HG03045 (cell line): ENCODE measurements at regions not wholly inside any gene's neighbourhood (a gene's known extent, or its start where the extent isn't known, plus 50 kb on each side); places are given as distances from the start of the nearest gene placed in this dataset.
"Not testable (repeated sequence)": the region's sequence is repeated elsewhere in the genome, so short reads cannot be mapped to it uniquely, and the experiment has no call there.

Experiments used
- ATAC-seq: cut with Tn5 transposase; IDR thresholded peaks from one replicate; pipeline ENCODE4 v1.9.1; 2021; ENCODE audit warnings: mild to moderate bottlenecking, moderate library complexity; ENCODE audit not compliant: unreplicated experiment

- ATAC-seq: no peak
Observed at GRCh38 chr6:125423047-125423446, 121.3 kb upstream of the HDDC2 start.

GRCh38 chr6:125431971-125432370 lies 130.2 kb upstream of the HDDC2 start:
- no peak for ATAC-seq

GRCh38 chr6:125432963-125433362 lies 131.2 kb upstream of the HDDC2 start:
- ATAC-seq: no peak

DNA sequence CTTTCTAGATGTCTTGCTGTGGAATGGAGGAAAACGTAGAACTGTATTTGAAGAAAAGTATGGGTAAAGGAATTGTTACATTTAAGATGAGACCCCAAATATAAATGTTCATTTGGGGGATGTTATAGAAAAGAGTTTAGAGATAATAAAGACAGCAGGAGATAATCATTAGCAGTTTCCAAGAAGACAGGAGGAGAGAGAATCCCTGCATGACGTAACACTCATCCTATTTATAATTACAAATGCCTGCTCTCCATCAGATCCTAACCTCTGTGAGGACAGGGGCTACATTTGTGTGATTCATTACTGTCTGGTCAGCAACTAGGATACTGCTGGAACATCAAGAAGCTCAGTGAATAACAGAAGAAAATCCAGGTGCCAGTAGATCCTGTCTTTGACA lies 133.0 kb upstream of the HDDC2 start:
- ATAC-seq: no peak

DNA sequence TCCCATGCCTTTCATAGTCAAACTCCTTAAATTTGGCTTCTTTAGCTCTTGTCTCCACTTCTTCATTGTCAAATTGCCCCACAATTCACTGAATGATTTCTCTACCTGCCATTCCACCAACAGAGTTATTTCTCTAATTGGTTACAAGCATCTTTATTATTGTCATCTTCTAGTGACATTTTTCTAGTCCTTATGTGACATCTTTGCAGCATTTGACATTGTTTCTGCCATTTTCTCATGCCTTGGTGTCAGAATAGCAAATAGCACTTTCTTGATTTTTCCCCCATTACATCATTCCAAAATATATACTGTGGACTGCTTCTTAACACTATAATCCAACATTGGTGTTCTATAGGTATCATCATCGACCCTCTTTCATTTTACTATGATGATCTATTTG lies 137.7 kb upstream of the HDDC2 start:
- ATAC-seq: no peak

DNA sequence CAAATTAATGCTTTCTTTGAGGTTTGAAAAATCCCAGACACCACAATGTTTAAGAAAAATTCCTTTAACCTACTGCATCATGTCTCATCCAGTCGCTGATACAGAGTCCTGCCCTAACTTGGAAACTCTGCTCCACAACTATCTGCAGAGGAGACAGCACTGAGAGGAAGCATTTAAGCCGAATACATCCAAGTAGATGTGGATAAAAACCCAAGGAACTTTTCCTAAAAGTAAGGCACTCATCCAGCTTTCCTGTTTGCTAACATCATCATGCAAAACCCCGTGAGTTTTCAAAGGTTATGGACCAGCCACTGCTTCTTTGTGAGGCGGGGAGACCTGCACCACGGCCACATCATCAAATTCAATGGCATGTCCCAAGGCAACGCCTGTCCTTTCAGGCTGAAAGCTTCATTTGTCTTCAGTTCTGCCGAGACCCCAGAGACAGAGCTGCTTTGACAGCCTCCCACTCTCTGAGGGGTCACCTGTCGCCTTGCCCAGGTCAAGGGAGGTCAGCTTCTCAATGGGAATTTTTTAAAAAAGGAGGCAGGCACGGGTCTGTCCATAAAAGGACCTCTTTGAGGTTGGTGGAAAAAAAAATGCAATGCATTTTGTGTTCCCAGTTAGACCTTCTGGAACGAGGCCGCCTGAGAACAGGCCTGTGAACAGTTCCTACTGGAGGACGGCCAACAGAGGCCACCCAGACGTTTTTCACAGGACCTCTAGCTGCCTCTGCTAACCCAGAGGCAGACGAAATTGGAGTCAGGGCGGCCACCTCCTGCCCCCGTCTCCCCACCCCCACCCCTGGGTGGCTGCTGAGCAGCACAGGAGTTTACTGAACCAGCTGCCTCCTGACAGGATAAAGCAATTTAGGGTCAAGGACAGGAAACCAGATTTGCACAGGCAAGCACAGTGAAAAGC lies 142.5 kb upstream of the HDDC2 start:
- ATAC-seq: no peak

DNA sequence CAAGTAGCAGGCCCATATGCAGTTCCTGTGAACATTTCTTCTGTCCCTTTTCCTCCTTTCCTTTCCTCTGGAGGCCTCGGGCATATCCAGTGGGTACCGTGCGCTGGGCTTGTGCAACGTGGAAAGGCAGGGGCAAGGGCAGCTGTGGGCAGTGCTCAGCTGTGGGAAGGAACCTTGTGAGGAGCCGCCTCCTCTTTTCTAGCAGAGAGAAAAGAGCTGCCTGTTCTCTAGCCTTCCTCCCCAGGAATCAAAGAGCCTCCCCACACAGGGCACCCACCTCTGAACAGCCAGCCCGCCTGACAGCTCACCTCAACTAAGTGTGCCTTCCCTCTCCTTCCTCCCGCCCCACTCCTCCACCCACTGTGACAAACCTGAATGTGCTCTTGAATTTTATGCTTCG lies 143.3 kb upstream of the HDDC2 start:
- no peak for ATAC-seq

DNA sequence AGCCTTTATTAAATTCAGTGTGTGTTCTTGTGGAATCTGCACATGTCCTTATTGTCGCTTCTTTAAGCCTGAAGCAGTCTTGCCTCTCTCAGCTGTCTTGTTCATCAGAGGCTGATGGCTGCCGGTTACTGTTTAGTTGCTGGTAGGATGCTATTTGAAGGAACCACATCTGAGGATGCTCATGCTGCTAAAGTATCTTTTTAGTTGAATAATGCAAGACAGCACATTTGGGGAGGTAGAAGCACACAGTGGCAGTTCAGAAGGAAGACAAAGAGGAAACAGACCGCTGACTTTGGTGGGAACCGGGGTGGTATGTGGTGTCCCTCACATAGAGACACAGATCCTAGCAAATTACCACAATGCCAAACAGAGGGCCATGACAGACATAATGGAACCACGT lies 144.2 kb upstream of the HDDC2 start:
- no peak for ATAC-seq

- ATAC-seq: no peak
Observed at GRCh38 chr6:125451750-125452149, 150.0 kb upstream of the HDDC2 start.

DNA sequence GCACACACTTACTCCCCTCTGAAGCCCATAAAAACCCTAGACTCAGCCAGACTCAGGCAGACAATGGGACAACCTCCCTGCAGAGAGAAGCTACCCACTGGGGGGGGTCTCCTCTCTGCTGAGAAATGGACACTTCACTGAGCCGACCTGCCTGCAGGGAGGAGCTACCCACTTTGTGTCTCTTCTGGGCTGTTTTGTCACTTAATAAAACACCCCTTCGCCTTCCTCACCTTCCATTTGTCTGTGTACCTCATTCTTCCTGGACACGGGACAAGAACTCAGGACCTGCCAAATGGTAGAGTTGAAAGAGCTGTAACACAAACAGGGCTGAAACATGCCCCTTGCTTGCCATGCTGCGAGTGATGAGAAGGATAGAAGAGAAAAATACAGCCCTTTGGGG lies 151.7 kb upstream of the HDDC2 start:
- no peak for ATAC-seq

- no peak for ATAC-seq
Observed at GRCh38 chr6:125454351-125454750, 152.6 kb upstream of the HDDC2 start.

DNA sequence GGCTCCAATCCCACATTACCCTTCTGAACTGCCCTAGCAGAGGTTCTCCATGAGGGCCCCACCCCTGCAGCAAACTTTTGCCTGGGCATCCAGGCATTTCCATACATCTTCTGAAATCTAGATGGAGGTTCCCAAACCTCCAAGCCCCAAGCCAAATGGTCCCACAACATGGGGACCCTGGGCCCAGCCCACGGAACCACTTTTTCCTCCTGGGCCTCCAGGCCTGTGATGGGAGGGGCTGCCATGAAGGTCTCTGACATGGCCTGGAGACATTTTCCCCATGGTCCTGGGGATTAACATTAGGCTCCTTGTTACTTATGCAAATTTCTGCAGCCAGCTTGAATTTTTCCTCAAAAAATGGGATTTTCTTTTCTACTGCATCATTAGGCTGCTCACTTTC lies 156.7 kb upstream of the HDDC2 start:
- ATAC-seq: not testable (repeated sequence)

DNA sequence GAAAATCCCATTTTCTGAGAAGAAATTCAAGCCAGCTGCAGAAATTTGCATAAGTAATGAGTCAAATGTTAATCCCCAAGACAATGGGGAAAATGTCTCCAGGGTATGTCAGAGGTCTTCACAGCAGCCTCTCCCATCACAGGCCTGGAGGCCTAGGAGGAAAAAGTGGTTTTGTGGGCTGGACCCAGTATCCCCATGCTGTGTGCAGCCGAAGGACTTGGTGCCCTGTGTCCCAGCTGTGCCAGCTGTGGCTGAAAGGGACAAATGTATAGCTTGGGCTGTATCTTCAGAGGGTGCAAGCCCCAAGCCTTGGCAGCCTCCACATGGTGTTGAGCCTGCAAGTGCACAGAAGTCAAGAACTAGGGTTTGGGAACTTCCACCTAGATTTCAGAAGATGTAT lies 163.6 kb upstream of the HDDC2 start:
- ATAC-seq: not testable (repeated sequence)

- no peak for ATAC-seq
Observed at GRCh38 chr6:125469915-125470314, 168.1 kb upstream of the HDDC2 start.

- no peak for ATAC-seq
Observed at GRCh38 chr6:125471667-125472066, 169.9 kb upstream of the HDDC2 start.

GRCh38 chr6:125474061-125474460 lies 172.3 kb upstream of the HDDC2 start:
- no peak for ATAC-seq

- ATAC-seq: no peak
Observed at GRCh38 chr6:125477156-125477555, 175.4 kb upstream of the HDDC2 start.

DNA sequence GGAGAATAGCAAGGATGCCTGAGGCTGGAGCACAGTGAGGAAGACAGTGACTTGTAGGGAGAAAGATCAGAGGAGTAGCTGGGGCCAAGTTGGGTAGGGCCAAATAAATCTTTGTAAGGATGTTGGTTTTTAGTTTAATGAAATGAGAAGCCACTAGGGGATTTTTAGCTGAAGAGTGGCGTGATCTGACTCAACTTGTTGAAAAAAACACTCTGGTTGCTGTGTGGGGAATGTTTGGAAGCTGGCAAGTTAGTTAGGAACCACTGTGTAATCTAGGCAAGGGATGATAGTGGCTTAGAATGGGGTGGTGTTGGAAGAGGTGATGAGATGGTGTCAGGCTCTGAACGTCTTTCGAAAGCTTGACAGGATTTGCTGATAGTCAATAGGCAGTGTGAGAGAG lies 176.1 kb upstream of the HDDC2 start:
- ATAC-seq: no peak

DNA sequence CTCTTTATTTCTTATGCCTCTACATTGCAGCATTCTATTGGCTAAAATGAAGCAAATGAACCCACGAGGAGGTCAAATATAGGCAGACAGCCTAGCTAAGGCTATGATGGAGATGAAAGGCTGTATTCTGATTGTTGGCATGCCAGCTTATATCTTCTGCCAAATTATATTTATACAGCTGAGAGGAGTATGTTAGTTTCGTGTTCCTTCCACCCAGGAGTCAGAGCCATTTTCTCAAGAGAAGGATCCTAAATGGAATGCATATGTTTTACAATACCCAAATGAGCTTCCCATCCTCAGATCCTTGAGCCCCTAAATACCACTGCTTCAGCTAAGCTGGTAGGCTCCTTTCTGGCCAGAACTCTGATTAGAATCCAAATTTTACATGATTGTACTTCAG lies 178.4 kb upstream of the HDDC2 start:
- ATAC-seq: no peak

DNA sequence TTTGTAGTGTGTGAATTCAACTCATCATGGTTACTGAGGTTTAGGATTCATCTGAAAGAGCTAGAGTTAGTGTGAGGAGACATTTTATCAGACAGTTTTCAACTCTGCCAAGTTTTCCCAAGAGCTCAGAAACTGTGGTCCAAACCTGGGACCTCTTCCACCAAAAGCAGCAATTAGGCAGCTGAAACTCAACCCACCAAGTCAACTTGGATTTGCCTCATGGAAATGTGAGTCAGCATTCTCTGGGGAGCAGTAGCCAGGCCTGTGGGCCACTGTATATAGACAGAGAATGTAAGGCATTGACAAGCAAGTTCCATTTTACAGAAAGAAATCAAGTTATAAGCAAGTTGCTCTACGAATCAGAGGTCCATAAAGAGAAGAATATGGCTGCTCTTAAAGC lies 178.8 kb upstream of the HDDC2 start:
- ATAC-seq: no peak

GRCh38 chr6:125481056-125481455 lies 179.3 kb upstream of the HDDC2 start:
- ATAC-seq: no peak

- ATAC-seq: no peak
Observed at GRCh38 chr6:125485757-125486156, 184.0 kb upstream of the HDDC2 start.

DNA sequence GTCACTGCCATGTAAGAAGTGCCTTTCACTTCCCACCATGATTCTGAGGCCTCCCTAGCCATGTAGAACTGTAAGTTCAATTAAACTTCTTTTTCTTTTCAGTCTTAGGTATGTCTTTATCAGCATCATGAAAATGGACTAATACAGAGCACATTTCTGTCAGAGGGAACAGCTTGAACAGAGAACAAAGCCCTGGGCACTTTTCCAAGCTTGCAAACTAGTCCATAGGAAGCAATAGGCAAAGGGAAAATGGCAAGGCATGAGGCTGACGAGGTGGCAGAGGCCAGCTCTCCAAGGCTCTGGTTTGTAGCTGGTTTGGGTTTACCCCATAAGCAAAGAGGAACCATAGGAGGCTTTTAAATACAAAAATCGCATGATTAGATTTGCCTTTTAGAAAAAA lies 185.1 kb upstream of the HDDC2 start:
- ATAC-seq: no peak
